HEK293T (cell line): ENCODE measurements at regions not wholly inside any gene's neighbourhood (a gene's known extent, or its start where the extent isn't known, plus 50 kb on each side); places are given as distances from the start of the nearest gene placed in this dataset.

Experiments used
- CTCF ChIA-PET: fragments of 350-600 bp; formaldehyde crosslinking; extraction: SDS; loops from one replicate; lab custom pipeline; 2021; ENCODE audit warnings: antibody characterized with exemption, inconsistent platforms; lab: Yijun Ruan, JAX
- POLR2A ChIA-PET: fragments of 350-600 bp; formaldehyde crosslinking; extraction: SDS; loops from one replicate; lab custom pipeline; 2020; ENCODE audit warnings: antibody characterized with exemption, inconsistent platforms; lab: Yijun Ruan, JAX
- DNase-seq: peaks from one replicate; pipeline ENCODE4 v3.0.0; 2012; ENCODE audit warnings: mixed read lengths; ENCODE audit errors: extremely low spot score
- ARNT ChIP-seq: fragments of 450-650 bp; IDR thresholded peaks from 2 replicates; pipeline ENCODE4 v1.6.1; 2017; ENCODE audit warnings: mild to moderate bottlenecking
- BHLHE40 ChIP-seq: fragments of 450-650 bp; IDR thresholded peaks from 2 replicates; pipeline ENCODE4 v1.6.1; 2016; ENCODE audit warnings: mild to moderate bottlenecking, moderate library complexity, borderline replicate concordance
- CTBP1 ChIP-seq: fragments of 450-650 bp; IDR thresholded peaks from 2 replicates; pipeline ENCODE4 v1.6.1; 2016; ENCODE audit warnings: borderline replicate concordance
- ELF4 ChIP-seq: fragments of 450-650 bp; IDR thresholded peaks from 2 replicates; pipeline ENCODE4 v1.6.1; 2017; ENCODE audit warnings: antibody characterized with exemption
- FOXA1 ChIP-seq: fragments of 450-650 bp; IDR thresholded peaks from 2 replicates; pipeline ENCODE4 v1.6.1; 2016; ENCODE audit warnings: mild to moderate bottlenecking
- FOXK2 ChIP-seq: fragments of 450-650 bp; IDR thresholded peaks from 2 replicates; pipeline ENCODE4 v1.6.1; 2016; ENCODE audit warnings: mild to moderate bottlenecking
- FOXM1 ChIP-seq: fragments of 450-650 bp; IDR thresholded peaks from 2 replicates; pipeline ENCODE4 v1.6.1; 2017; ENCODE audit warnings: mild to moderate bottlenecking, borderline replicate concordance
- HDGF ChIP-seq: fragments of 450-650 bp; IDR thresholded peaks from 2 replicates; pipeline ENCODE4 v1.6.1; 2017; ENCODE audit warnings: antibody characterized with exemption, borderline replicate concordance
- L3MBTL2 ChIP-seq: fragments of 450-650 bp; conservative IDR thresholded peaks from 2 replicates; pipeline ENCODE4 v1.6.1; 2016; ENCODE audit warnings: mild to moderate bottlenecking
- LEF1 ChIP-seq: fragments of 450-650 bp; IDR thresholded peaks from 2 replicates; pipeline ENCODE4 v1.6.1; 2017; ENCODE audit warnings: mild to moderate bottlenecking, borderline replicate concordance
- NFRKB ChIP-seq: fragments of 450-650 bp; IDR thresholded peaks from 2 replicates; pipeline ENCODE4 v1.6.1; 2016; ENCODE audit warnings: mild to moderate bottlenecking, moderate library complexity
- PKNOX1 ChIP-seq: fragments of 450-650 bp; IDR thresholded peaks from 2 replicates; pipeline ENCODE4 v1.6.1; 2016
- SP1 ChIP-seq: fragments of 450-650 bp; IDR thresholded peaks from 2 replicates; pipeline ENCODE4 v1.6.1; 2017
- SUZ12 ChIP-seq: fragments of 450-650 bp; IDR thresholded peaks from 2 replicates; pipeline ENCODE4 v1.6.1; 2016; ENCODE audit warnings: mild to moderate bottlenecking
- TARDBP ChIP-seq: fragments of 450-650 bp; IDR thresholded peaks from 2 replicates; pipeline ENCODE4 v1.6.1; 2016
- ZNF384 ChIP-seq: fragments of 450-650 bp; IDR thresholded peaks from 2 replicates; pipeline ENCODE4 v1.6.1; 2016

- ChIA-PET CTCF (no interaction called here), POLR2A (no interaction called here)
- no peak for TF ChIP-seq PKNOX1
- TF ChIP-seq SP1: no peak
- TF ChIP-seq FOXA1: no peak
- TF ChIP-seq BHLHE40: no peak
- no peak for TF ChIP-seq ELF4
- TF ChIP-seq ZNF384: no peak
- TF ChIP-seq CTBP1: no peak
- no peak for TF ChIP-seq NFRKB
- TF ChIP-seq L3MBTL2: no peak
- no peak for TF ChIP-seq SUZ12
- no peak for TF ChIP-seq LEF1
- no peak for TF ChIP-seq FOXM1
- TF ChIP-seq HDGF: no peak
- TF ChIP-seq FOXK2: no peak
- TF ChIP-seq ARNT: no peak
- TF ChIP-seq TARDBP: no peak
- no peak for DNase-seq
These were observed 364.9 kb upstream of the PMFBP1 start for GRCh38 chr16:72536723-72537435.

- POLR2A ChIA-PET: no interaction called here
- TF ChIP-seq SP1: no peak
- CTCF ChIA-PET: no interaction called here
- no peak for DNase-seq
These were observed 361.0 kb upstream of the PMFBP1 start for GRCh38 chr16:72532906-72533410.

- TF ChIP-seq LEF1 (no peak), FOXM1 (no peak), BHLHE40 (no peak)
- CTCF ChIA-PET: no interaction called here
- no peak for DNase-seq
- POLR2A ChIA-PET: no interaction called here
These were observed 358.5 kb upstream of the PMFBP1 start for GRCh38 chr16:72530434-72530833.

GRCh38 chr16:72523087-72523486 lies 351.1 kb upstream of the PMFBP1 start:
- CTCF ChIA-PET: no interaction called here
- POLR2A ChIA-PET: no interaction called here
- TF ChIP-seq NFRKB (no peak), ARNT (no peak), ZNF384 (no peak), BHLHE40 (no peak), FOXA1 (no peak), L3MBTL2 (no peak), FOXM1 (no peak), SUZ12 (no peak), HDGF (no peak), FOXK2 (no peak), SP1 (no peak), PKNOX1 (no peak), TARDBP (no peak), CTBP1 (no peak), ELF4 (no peak), LEF1 (no peak)
- no peak for DNase-seq

GRCh38 chr16:72517154-72517553 lies 345.2 kb upstream of the PMFBP1 start:
- ChIA-PET POLR2A (no interaction called here), CTCF (no interaction called here)
- DNase-seq: no peak
- TF ChIP-seq ZNF384 (no peak), FOXK2 (no peak)

GRCh38 chr16:72511171-72511570 lies 339.2 kb upstream of the PMFBP1 start:
- no peak for TF ChIP-seq LEF1
- DNase-seq: no peak
- CTCF ChIA-PET: interaction anchor here (0.6 kb wide), 3 partner anchors 13 to 553 kb away, joined by 3 read pairs; no protein-coding TSS in a partner anchor
- POLR2A ChIA-PET: no interaction called here

GRCh38 chr16:72508191-72508590 lies 336.2 kb upstream of the PMFBP1 start:
- ChIA-PET CTCF (no interaction called here), POLR2A (no interaction called here)
- DNase-seq: no peak
- TF ChIP-seq LEF1 (no peak), NFRKB (no peak)

GRCh38 chr16:72502594-72503005 lies 330.6 kb upstream of the PMFBP1 start:
- POLR2A ChIA-PET: no interaction called here
- TF ChIP-seq BHLHE40 (no peak), CTBP1 (no peak), SUZ12 (no peak), ZNF384 (no peak), ARNT (no peak), FOXK2 (no peak), SP1 (no peak), LEF1 (no peak), ELF4 (no peak), FOXM1 (no peak)
- CTCF ChIA-PET: interaction anchor here (0.6 kb wide), 1 partner anchor 394 kb away, joined by 3 read pairs; no protein-coding TSS in a partner anchor
- DNase-seq: no peak
